HEK293 (cell line): ENCODE measurements at regions not wholly inside any gene's neighbourhood (a gene's known extent, or its start where the extent isn't known, plus 50 kb on each side); places are given as distances from the start of the nearest gene placed in this dataset.
"Not testable (repeated sequence)": the region's sequence is repeated elsewhere in the genome, so short reads cannot be mapped to it uniquely, and the experiment has no call there.

Experiments
- CTCF ChIP-seq: fragments of 450-650 bp; formaldehyde crosslinking; IDR thresholded peaks from 2 replicates; pipeline ENCODE4 v1.5.1; 2016; ENCODE audit warnings: missing biosample characterization, missing genetic modification characterization
- MYNN ChIP-seq: fragments of 450-650 bp; formaldehyde crosslinking; IDR thresholded peaks from 2 replicates; pipeline ENCODE4 v1.5.1; 2016; ENCODE audit warnings: missing biosample characterization, missing genetic modification characterization, borderline replicate concordance
- REST ChIP-seq: fragments of 450-650 bp; formaldehyde crosslinking; IDR thresholded peaks from 2 replicates; pipeline ENCODE4 v1.5.1; 2016; ENCODE audit warnings: missing biosample characterization, missing genetic modification characterization
- ZFHX2 ChIP-seq: fragments of 450-650 bp; formaldehyde crosslinking; conservative IDR thresholded peaks from 2 replicates; pipeline ENCODE4 v1.5.1; 2016; ENCODE audit warnings: missing biosample characterization, missing genetic modification characterization
- ZNF121 ChIP-seq: fragments of 450-650 bp; formaldehyde crosslinking; IDR thresholded peaks from 2 replicates; pipeline ENCODE4 v1.5.1; 2016; ENCODE audit warnings: missing biosample characterization, missing genetic modification characterization
- ZNF157 ChIP-seq: fragments of 450-650 bp; formaldehyde crosslinking; IDR thresholded peaks from 2 replicates; pipeline ENCODE4 v1.5.1; 2016; ENCODE audit warnings: missing biosample characterization, missing genetic modification characterization
- ZNF280D ChIP-seq: fragments of 450-650 bp; formaldehyde crosslinking; IDR thresholded peaks from 2 replicates; pipeline ENCODE4 v1.5.1; 2016; ENCODE audit warnings: missing biosample characterization, missing genetic modification characterization
- ZNF626 ChIP-seq: fragments of 450-650 bp; sonication (Bioruptor Pico); formaldehyde crosslinking; IDR thresholded peaks from 2 replicates; pipeline ENCODE4 v1.5.1; 2018; ENCODE audit warnings: missing biosample characterization, missing genetic modification characterization, inconsistent platforms
- ZNF830 ChIP-seq: fragments of 450-650 bp; IDR thresholded peaks from 2 replicates; pipeline ENCODE4 v1.5.0; 2018; ENCODE audit warnings: missing biosample characterization, missing genetic modification characterization, low read depth, mild to moderate bottlenecking, moderate library complexity

DNA sequence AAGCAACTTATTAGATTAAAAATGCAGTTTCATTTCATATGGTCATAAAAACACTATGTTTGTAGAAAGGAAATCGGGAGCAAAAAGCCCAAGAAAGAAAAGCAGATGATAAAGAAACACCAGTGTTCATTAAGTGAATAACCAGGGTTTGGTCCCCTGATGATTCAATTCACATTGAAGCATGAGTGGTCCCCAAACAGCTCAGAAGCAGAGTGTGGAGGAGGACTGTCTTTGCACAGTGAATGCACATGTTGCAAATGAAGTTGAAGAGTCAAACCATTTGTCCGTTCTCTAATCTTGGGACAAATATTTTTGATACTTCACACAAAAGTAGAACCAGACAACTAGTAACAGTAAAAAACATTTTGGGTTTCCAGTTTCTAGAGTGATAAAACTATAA lies 117.5 kb upstream of the CBLB start:
- not testable (repeated sequence) for TF ChIP-seq ZNF280D (tag by site-specific recombination); CTCF; ZNF157 (tag by site-specific recombination); MYNN; ZNF626 (tag by site-specific recombination); ZNF121 (tag by site-specific recombination); ZNF830 (tag by site-specific recombination); ZFHX2 (tag by site-specific recombination); REST (tag by site-specific recombination)
